H1 (cell line): ENCODE measurements at regions not wholly inside any gene's neighbourhood (a gene's known extent, or its start where the extent isn't known, plus 50 kb on each side); places are given as distances from the start of the nearest gene placed in this dataset.
"Not testable (repeated sequence)": the region's sequence is repeated elsewhere in the genome, so short reads cannot be mapped to it uniquely, and the experiment has no call there.

Experiments used
- CTCF ChIA-PET: fragments of 300-600 bp; sonication (Branson Sonifier 250); formaldehyde crosslinking; loops from one replicate; lab custom pipeline; 2021; ENCODE audit not compliant: partially characterized antibody; lab: Charles Lee
- POLR2A ChIA-PET: fragments of 300-600 bp; sonication (Branson Sonifier 250); formaldehyde crosslinking; loops from one replicate; lab custom pipeline; 2021; ENCODE audit warnings: inconsistent platforms; ENCODE audit not compliant: partially characterized antibody; lab: Charles Lee
- DNase-seq, 2 experiments: peaks; one replicate each; pipeline versions ENCODE4 v3.0.0 to v3.0.0-alpha.2; 2010 to 2022; ENCODE audit warnings: low spot score in 2 of 2, low read depth in 1 of 2, mixed read lengths in 1 of 2
- FAIRE-seq: peaks from 2 replicates; lab custom pipeline; 2011; peaks lifted over from hg19 to GRCh38; lab: Jason Lieb, UNC
- H2AFZ ChIP-seq: 2 replicates; pipeline ENCODE4 v1.8.1; 2012; ENCODE audit warnings: low read length, inconsistent platforms
- H2AK5ac ChIP-seq: 2 replicates; pipeline ENCODE4 v1.6.1; 2013; ENCODE audit warnings: low read depth, low read length
- H2BK120ac ChIP-seq: replicated peaks from 2 replicates; pipeline ENCODE3; 2013; ENCODE audit warnings: low read depth, low read length, inconsistent platforms
- H2BK12ac ChIP-seq: 2 replicates; pipeline ENCODE4 v1.6.1; 2013; ENCODE audit warnings: low read depth, low read length
- H2BK15ac ChIP-seq: 2 replicates; pipeline ENCODE4 v1.6.1; 2013; ENCODE audit warnings: low read length
- H2BK20ac ChIP-seq: 2 replicates; pipeline ENCODE4 v1.6.1; 2013; ENCODE audit warnings: low read length
- H2BK5ac ChIP-seq: 2 replicates; pipeline ENCODE4 v1.6.1; 2013; ENCODE audit warnings: low read depth, low read length
- H3K14ac ChIP-seq: 2 replicates; pipeline ENCODE4 v1.6.1; 2013; ENCODE audit warnings: inconsistent platforms; ENCODE audit not compliant: insufficient read length
- H3K18ac ChIP-seq: 2 replicates; pipeline ENCODE4 v1.6.1; 2013; ENCODE audit warnings: low read length; ENCODE audit errors: extremely low read depth
- H3K23ac ChIP-seq: 2 replicates; pipeline ENCODE4 v1.6.1; 2013; ENCODE audit warnings: inconsistent platforms; ENCODE audit not compliant: insufficient read length
- H3K23me2 ChIP-seq: 2 replicates; pipeline ENCODE4 v1.6.1; 2013; ENCODE audit warnings: low read depth, low read length
- H3K27ac ChIP-seq: 2 replicates; pipeline ENCODE4 v1.6.1; 2011; ENCODE audit warnings: low read depth, low read length, inconsistent platforms
- H3K27me3 ChIP-seq, 4 experiments: replicated peaks in 1 of 4; 1 replicate in 1 of 4; 2 replicates in 3 of 4; pipeline versions ENCODE4 v1.6.1 to v1.8.1; 2011 to 2013; ENCODE audit warnings: low read length in 3 of 4, mild to moderate bottlenecking in 3 of 4, inconsistent platforms in 2 of 4, mixed read lengths in 2 of 4, moderate library complexity in 1 of 4; ENCODE audit not compliant: control insufficient read depth in 3 of 4, insufficient read depth in 3 of 4; ENCODE audit errors: extremely low read depth in 1 of 4
- H3K36me3 ChIP-seq, 4 experiments: 2 replicates each; pipeline versions ENCODE4 v1.6.1 to v1.8.1; 2011 to 2013; ENCODE audit warnings: mild to moderate bottlenecking in 4 of 4, low read length in 3 of 4, moderate library complexity in 2 of 4, control low read depth in 1 of 4, inconsistent platforms in 1 of 4; ENCODE audit not compliant: insufficient read depth in 4 of 4, control insufficient read depth in 2 of 4
- H3K4ac ChIP-seq: replicated peaks from 2 replicates; pipeline ENCODE3; 2013; ENCODE audit warnings: low read length, low read depth, mixed read lengths, inconsistent platforms; ENCODE audit not compliant: insufficient read length
- H3K4me1 ChIP-seq, 4 experiments: replicated peaks in 1 of 4; 1 replicate in 1 of 4; 2 replicates in 3 of 4; pipeline versions ENCODE4 v1.6.1 to v1.8.1; 2011 to 2013; ENCODE audit warnings: low read length in 3 of 4, inconsistent platforms in 2 of 4, mixed read lengths in 1 of 4; ENCODE audit not compliant: insufficient read depth in 4 of 4, control insufficient read depth in 3 of 4
- H3K4me2 ChIP-seq, 2 experiments: 2 replicates each; pipeline versions ENCODE4 v1.6.1 to v1.8.1; 2011 to 2013; ENCODE audit warnings: low read depth in 2 of 2, low read length in 2 of 2, control low read depth in 1 of 2, inconsistent platforms in 1 of 2, mild to moderate bottlenecking in 1 of 2; ENCODE audit not compliant: insufficient read depth in 1 of 2
- H3K4me3 ChIP-seq, 4 experiments: fragments of 200-600, 300-600 bp in 1 of 4; sonication (generic), shearing (Covaris generic), sonication (Bioruptor Twin) in 1 of 4; 2 replicates each; pipeline versions ENCODE4 v1.5.1 to v1.8.1; 2011 to 2016; ENCODE audit warnings: low read length in 4 of 4, low read depth in 3 of 4, control low read depth in 2 of 4, inconsistent platforms in 2 of 4, mild to moderate bottlenecking in 2 of 4, mixed read lengths in 1 of 4, moderate library complexity in 1 of 4; ENCODE audit not compliant: insufficient read depth in 2 of 4; ENCODE audit errors: extremely low read depth in 1 of 4
- H3K56ac ChIP-seq: replicated peaks from 2 replicates; pipeline ENCODE3; 2013; ENCODE audit warnings: low read depth, mild to moderate bottlenecking, mixed read lengths, low read length, inconsistent platforms; ENCODE audit not compliant: insufficient read length
- H3K79me1 ChIP-seq: 2 replicates; pipeline ENCODE4 v1.6.1; 2013; ENCODE audit warnings: low read depth, low read length, control low read depth
- H3K79me2 ChIP-seq, 2 experiments: 2 replicates each; pipeline versions ENCODE4 v1.6.1 to v1.8.1; 2012 to 2013; ENCODE audit warnings: low read length in 2 of 2, mild to moderate bottlenecking in 2 of 2, inconsistent platforms in 1 of 2; ENCODE audit not compliant: insufficient read depth in 2 of 2, control insufficient read depth in 1 of 2
- H3K9ac ChIP-seq, 4 experiments: replicated peaks in 1 of 4; 1 replicate in 1 of 4; 2 replicates in 3 of 4; pipeline versions ENCODE4 v1.6.1 to v1.8.1; 2011 to 2013; ENCODE audit warnings: low read depth in 3 of 4, low read length in 3 of 4, control low read depth in 2 of 4, mild to moderate bottlenecking in 2 of 4, moderate library complexity in 2 of 4, inconsistent platforms in 1 of 4; ENCODE audit errors: extremely low read depth in 1 of 4
- H3K9me3 ChIP-seq, 2 experiments: 2 replicates each; pipeline versions ENCODE4 v1.6.1 to v1.8.1; 2012 to 2013; ENCODE audit warnings: mild to moderate bottlenecking in 2 of 2, moderate library complexity in 2 of 2, control low read depth in 1 of 2, inconsistent platforms in 1 of 2, low read depth in 1 of 2, low read length in 1 of 2, mixed read lengths in 1 of 2; ENCODE audit not compliant: insufficient read depth in 2 of 2
- H4K20me1 ChIP-seq, 2 experiments: replicated peaks in 1 of 2; 2 replicates each; pipeline versions ENCODE3 to v1.8.1; 2011 to 2013; ENCODE audit warnings: inconsistent platforms in 2 of 2, low read length in 2 of 2, mild to moderate bottlenecking in 1 of 2; ENCODE audit not compliant: insufficient read depth in 2 of 2, control insufficient read depth in 1 of 2
- H4K5ac ChIP-seq: 2 replicates; pipeline ENCODE4 v1.6.1; 2013; ENCODE audit warnings: low read length, low read depth, mixed read lengths, inconsistent platforms; ENCODE audit not compliant: insufficient read length
- H4K8ac ChIP-seq: 2 replicates; pipeline ENCODE4 v1.8.0; 2013; ENCODE audit warnings: mild to moderate bottlenecking, moderate library complexity, low read length, inconsistent platforms; ENCODE audit not compliant: insufficient read depth; ENCODE audit errors: extremely low read depth
- H4K91ac ChIP-seq: replicated peaks from 2 replicates; pipeline ENCODE3; 2013; ENCODE audit warnings: low read length, mixed read lengths, inconsistent platforms; ENCODE audit not compliant: insufficient read length
- WGBS, 2 experiments: shearing (Covaris generic) in 1 of 2; methylation state at CpG; one replicate each; pipeline versions ENCODE4 v1.1.6 to v1.1.7; 2013 to 2015; ENCODE audit warnings: low lambda C conversion rate in 2 of 2, mixed read lengths in 2 of 2, inconsistent platforms in 1 of 2, low coverage in 1 of 2, missing lambda C conversion rate in 1 of 2; ENCODE audit not compliant: insufficient replicate concordance in 2 of 2, insufficient coverage in 1 of 2, insufficient read length in 1 of 2; ENCODE audit errors: extremely low coverage in 1 of 2, missing lambda C conversion rate in 1 of 2; 5-methylcytosine and 5-hydroxymethylcytosine counted together

GRCh38 chr5:67837225-67837624 lies 378.3 kb upstream of the PIK3R1 start:
- H2BK5ac ChIP-seq, H3K9ac ChIP-seq, POLR2A ChIA-PET, H3K56ac ChIP-seq, FAIRE-seq, H3K36me3 ChIP-seq, H3K79me2 ChIP-seq, H2BK12ac ChIP-seq, H4K20me1 ChIP-seq, H3K18ac ChIP-seq, H4K8ac ChIP-seq, H4K5ac ChIP-seq, H3K27ac ChIP-seq, H3K27me3 ChIP-seq, H2BK20ac ChIP-seq, H2AFZ ChIP-seq, H2BK120ac ChIP-seq, H3K14ac ChIP-seq, H3K4me2 ChIP-seq, H3K9me3 ChIP-seq, H3K23ac ChIP-seq, H3K79me1 ChIP-seq, H3K23me2 ChIP-seq, H4K91ac ChIP-seq, H2AK5ac ChIP-seq, H3K4ac ChIP-seq, DNase-seq, H3K4me1 ChIP-seq, H2BK15ac ChIP-seq, H3K4me3 ChIP-seq: not testable (repeated sequence)
- WGBS, 2 experiments = 85% methylated on average over 3 of the region's 3 CpGs; no CpG with 5 or more reads in 1 of the 2 experiments
- CTCF ChIA-PET = interaction anchor here (1.2 kb wide), 1 partner anchor 32 kb away, joined by 4 read pairs; no protein-coding TSS in a partner anchor

GRCh38 chr5:67836496-67836895 lies 379.1 kb upstream of the PIK3R1 start:
- H3K4me3 ChIP-seq, H3K23ac ChIP-seq, H2AK5ac ChIP-seq, H3K23me2 ChIP-seq, H3K79me1 ChIP-seq, H3K36me3 ChIP-seq, H2BK5ac ChIP-seq, H3K4me2 ChIP-seq, H4K91ac ChIP-seq, H2BK12ac ChIP-seq, H2BK20ac ChIP-seq, H3K27me3 ChIP-seq, H4K20me1 ChIP-seq, POLR2A ChIA-PET, H3K18ac ChIP-seq, H3K79me2 ChIP-seq, H3K4me1 ChIP-seq, DNase-seq, H3K9ac ChIP-seq, FAIRE-seq, H3K14ac ChIP-seq, H2AFZ ChIP-seq, H4K8ac ChIP-seq, H2BK120ac ChIP-seq, H2BK15ac ChIP-seq, H3K27ac ChIP-seq, CTCF ChIA-PET, H3K56ac ChIP-seq, H3K4ac ChIP-seq, H3K9me3 ChIP-seq, H4K5ac ChIP-seq: not testable (repeated sequence)
- 50% methylated on average over 1 of the region's 1 CpG; no CpG with 5 or more reads in 1 of the 2 experiments for WGBS, 2 experiments
